NCI-H526 (cell line): ENCODE measurements at regions not wholly inside any gene's neighbourhood (a gene's known extent, or its start where the extent isn't known, plus 50 kb on each side); places are given as distances from the start of the nearest gene placed in this dataset.

Experiments
- DNase-seq, 2 experiments: peaks; one replicate each; lab custom pipeline; 2025; lab: John Stamatoyannopoulos, UW

DNA sequence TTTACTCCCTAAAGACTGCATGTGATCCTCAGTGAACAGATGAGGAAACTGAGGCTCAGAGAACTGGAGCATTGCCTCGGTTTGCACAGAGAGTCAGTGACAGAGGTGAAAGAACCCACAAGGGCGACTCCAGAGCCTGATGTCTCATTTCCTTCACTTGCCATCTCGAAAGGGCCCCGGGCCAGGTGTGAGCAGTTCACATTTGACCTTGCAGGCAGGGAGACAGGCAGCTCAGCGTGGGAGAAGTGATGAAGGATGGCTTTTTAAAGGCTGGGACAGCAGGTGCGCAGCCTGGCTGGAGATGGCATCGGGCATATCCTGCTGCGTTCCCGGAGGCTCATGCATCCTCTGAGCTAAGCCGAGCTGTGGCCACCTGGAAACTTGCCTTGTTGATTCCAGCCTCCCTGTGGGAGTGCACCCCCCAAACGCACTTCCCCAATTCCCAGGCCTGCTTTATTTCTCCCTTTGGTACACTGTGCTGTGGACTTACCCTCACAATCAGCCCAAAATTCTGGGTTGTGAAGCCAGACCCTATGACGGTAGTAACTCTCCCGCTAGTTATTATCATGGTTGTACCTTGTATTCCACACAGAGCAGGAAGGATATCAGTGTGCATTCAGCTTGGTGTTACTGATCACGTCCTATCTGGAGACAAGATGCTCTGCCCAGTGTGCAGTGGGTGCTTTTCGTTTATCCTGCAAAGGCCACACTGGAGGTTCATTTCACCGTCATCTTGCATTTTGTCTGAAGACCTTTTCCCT is 753.2 kb upstream of the EEF2KMT start:
- DNase-seq, result no peak

- DNase-seq, result no peak
These were observed 747.5 kb upstream of the EEF2KMT start for GRCh38 chr16:5845046-5845445.

DNA sequence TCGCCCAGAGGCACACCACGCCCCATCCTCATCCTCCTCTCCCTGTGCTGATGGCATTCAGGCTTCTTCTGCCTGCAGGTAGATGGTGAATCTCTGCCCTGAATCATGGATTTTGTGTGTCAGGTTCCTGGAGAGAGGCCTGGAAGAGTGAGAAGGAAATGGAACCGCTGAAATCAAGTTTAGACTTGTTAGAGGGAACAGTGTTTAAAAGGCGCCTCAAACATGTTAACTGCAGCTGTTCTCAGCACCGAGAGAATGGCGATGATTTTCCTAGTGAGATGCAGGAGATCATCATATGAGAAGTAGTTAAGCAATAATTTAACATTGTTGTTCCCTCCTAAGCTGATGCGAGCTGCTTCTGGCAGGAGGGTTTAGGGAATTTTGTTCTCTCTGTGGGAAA is 744.4 kb upstream of the EEF2KMT start:
- DNase-seq, result no peak

DNA sequence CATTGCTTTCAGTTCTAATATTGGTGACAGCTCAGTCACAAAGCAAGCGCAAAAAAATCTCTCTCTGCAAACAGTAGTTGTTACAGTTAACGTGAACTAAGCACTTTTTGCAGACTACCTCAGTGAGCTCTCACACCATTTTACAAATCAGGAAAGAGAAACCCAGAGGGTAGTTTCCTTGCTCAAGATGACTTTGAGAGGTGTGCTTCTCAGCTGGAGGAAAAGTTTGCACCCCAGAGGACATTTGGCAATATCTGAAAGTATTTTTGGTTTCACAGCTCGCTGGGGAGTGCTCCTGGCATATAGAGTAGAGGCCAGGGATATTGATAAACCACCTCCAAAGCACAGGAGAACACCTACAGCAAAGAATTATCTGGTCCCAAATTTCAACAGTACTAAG is 741.1 kb upstream of the EEF2KMT start:
- no peak for DNase-seq

DNA sequence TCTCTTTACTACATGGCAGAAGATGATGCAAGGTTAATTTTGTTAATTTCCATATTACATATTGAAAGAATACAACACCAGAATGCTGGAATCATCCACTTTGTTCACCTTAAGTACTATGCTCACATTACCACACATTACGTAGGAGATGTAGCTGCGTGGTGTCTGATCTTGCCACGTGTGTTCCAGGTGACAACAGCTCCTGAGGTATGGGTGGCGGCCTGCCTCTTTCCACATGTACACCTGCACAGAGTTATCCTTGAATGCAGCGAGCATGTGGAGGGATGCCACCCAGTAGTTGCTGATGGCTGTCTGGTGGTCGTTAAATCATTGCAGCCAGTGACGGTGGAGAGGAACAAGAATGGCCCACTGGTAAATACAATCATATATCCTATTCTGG is 740.5 kb upstream of the EEF2KMT start:
- no peak for DNase-seq

- no peak for DNase-seq
These were observed 739.5 kb upstream of the EEF2KMT start for GRCh38 chr16:5837007-5837670.

GRCh38 chr16:5835876-5836275 is 738.3 kb upstream of the EEF2KMT start:
- no peak for DNase-seq

DNA sequence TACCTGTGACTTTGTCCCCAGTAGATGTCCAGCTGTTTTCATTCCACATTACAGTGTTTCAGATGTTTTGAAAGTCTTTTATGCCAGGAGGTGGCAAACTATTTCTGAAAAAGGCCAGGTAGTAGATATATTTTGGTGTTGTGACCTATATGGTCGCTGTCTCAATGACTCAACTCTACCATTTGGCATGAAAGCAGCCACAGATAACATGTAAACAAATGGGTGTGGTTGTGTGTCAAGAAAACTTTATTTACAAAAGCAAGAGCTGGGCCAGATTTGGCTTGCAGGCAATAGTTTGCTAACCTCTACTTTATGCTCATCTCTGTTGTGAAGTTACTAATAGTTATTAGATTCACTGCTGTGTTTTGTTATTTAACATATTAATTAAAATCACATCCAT is 728.7 kb upstream of the EEF2KMT start:
- no peak for DNase-seq

- DNase-seq, result no peak
These were observed 722.9 kb upstream of the EEF2KMT start for GRCh38 chr16:5820472-5820871.

GRCh38 chr16:5815570-5816237 is 718.1 kb upstream of the EEF2KMT start:
- DNase-seq, result no peak

DNA sequence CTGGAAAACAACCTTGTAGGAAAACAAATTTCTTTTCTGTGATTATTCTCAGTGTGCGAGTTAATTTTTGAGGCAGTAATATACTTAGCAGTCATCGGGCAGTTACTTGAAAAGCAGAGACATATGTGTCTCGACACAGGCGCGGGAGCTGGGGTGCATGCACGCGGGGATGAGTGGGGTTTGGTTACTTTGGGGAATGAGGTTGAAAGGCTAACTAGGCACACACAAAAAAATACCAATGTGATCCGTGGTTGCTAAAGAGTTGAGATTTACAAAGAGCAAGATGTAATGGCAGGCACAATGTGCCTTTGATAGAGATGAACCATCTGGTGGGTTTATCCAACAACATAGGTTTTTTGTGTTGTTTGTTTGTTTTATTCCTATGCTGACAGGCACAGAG is 703.8 kb upstream of the EEF2KMT start:
- no peak for DNase-seq

GRCh38 chr16:5793556-5793955 is 696.0 kb upstream of the EEF2KMT start:
- DNase-seq, result no peak

DNA sequence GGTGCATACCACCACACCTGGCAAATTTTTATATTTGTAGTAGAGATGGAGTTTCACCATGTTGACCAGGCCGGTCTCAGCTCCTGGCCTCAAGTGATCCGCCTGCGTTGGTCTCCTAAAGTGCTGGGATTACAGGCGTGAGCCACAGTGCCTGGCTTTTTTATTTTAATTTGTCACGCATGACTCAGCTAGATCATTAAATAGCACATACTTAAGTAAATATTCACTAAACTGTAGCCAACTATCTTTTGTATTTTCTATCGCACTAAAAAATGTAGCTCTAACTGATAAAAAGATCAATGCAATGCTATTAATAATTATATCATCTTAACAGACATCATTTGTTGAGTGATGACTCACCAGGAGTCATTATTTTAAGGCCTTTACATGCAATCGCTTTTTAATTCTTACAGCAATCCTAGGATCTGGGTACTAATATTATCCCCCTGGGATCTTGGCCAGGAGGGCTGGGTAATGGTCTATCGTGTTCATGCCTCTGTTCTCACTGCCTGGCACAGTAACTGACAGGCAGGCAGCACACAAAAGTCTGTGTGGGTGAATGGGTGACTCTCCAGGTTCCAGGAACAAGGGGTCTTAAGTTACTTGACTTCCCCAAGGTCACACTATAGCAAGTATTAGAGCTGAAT is 693.5 kb upstream of the EEF2KMT start:
- DNase-seq, result no peak

DNA sequence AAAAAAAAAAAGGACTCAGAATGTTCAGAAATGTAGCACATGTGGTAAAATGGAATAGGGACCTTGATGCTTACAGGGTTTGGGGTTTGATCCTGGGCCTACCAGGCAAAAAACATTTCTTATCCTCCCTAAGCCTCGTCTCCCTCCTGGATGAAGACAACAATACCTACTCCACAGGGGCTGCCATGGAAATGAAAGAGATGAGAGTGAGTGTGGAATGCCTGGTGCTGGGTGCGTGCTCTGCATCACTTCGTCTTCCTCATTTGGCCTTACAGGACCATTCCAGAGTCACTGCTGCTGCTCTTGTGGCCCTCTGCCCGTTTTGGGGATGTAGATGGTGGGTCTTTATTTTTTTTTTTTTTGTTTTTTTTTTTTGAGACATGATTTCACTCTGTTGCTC is 692.9 kb upstream of the EEF2KMT start:
- DNase-seq, result no peak

DNA sequence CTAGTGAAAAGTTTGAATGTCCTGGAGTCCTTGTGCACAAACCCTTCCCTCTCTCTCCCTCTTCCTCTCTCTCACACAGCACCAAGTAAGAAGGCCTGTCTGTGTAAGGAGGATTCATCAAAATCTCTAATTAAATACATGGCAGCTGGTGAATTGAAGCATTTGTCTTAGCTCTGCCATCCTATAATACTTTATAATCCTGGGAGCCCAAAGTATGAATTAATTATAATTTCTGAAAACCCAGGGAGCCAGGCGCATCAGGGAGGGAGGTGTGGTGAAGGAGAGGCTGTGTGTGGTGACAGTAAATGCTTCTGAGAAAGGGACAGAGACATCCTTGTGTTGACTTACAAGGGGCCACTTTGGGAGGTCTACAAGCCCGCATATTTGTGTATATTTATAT is 691.4 kb upstream of the EEF2KMT start:
- DNase-seq, result no peak

DNA sequence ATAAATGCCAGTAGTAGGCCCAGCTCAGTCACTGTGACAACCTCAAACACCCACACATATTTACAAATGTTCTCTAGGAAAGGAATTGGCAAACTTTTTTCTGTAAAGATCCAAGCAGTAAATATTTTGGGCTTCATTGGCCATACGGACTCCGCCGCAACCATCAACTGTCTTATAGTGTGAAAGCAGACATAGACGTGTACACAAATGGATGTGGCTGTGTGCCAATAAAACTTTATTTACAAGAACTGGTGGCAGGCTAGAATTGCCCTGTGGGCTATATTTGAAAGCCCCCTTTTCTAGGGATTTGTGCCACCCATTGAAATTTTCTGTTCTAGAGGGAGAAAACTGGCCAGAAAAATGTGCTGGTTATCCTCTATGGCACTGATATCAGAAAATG is 683.8 kb upstream of the EEF2KMT start:
- no peak for DNase-seq

DNA sequence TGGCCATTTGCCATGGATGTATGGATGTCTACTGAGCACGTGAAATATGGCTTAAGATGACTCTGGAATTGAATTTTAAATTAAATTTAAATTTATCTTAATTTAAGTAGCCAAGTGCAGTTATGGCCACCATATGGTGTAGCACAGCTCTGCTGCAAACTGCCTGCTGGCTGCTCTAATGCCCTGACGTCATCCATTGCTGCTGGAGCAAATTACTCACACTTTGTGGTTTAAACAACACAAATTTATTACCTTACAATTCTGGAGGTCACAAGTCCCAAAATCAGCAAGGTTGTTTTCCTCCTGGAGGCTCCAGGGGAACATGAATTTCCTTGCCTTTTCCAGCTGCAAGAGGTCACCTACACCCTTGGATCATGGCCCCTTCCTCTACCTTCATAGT is 679.3 kb upstream of the EEF2KMT start:
- DNase-seq, result no peak

DNA sequence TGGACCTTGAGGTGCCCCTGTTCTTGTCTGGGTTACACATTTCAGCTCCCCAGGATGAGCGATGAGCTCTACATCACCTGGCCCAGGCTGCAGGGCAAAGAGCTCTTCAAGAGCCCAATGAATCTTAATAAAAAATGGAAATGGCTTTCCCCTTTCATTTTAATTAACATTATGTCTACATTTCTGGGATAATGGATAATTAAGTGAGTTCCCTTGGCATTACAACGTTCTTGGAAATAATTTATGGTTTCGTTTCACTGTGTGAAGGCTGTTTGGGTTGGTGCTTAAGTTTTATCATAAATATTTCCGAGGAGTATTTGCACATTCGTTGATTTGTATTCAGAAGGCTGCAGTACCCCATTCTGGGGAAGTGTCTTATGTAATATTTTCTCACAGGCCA is 678.3 kb upstream of the EEF2KMT start:
- DNase-seq, result no peak

DNA sequence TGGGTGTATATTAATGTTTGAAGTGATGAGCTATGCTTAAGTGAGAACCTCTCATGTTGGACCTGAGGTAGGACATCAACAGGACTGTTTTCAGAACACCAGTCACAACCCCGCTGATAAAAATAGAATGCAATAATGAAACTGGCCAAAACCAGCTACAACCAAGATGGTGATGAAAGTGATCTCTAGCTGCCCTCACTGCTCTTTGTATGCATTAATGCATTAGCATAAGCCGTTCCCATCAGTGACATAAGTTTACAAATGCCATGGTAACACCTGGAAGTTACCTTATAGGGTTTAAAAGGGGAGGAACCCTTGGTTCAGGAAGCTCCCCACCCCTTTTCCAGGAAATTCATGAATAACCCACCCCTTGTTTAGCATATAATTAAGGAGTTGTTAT is 672.5 kb upstream of the EEF2KMT start:
- no peak for DNase-seq

- DNase-seq, result no peak
These were observed 671.9 kb upstream of the EEF2KMT start for GRCh38 chr16:5769513-5769912.

- DNase-seq, result no peak
These were observed 670.9 kb upstream of the EEF2KMT start for GRCh38 chr16:5768445-5768844.

DNA sequence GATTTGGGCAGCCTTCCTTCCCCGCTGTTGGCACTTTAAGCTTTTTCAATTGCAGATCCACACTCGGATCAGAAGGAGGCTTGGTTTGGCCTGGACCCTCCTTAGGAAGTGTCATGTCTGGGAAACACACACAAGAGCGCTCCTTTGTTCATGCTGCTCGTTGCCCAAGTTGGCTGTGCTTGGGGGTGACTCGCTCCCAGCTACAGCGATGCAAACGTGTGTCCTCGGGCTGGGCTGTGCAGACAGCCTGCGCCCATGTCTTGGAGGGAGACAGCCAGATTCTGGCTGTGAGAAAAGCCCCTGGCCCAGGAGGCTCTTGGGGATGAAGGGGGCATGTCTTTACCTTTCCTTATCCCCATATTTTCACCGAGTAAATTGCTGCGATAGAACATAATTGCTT is 665.6 kb upstream of the EEF2KMT start:
- no peak for DNase-seq

DNA sequence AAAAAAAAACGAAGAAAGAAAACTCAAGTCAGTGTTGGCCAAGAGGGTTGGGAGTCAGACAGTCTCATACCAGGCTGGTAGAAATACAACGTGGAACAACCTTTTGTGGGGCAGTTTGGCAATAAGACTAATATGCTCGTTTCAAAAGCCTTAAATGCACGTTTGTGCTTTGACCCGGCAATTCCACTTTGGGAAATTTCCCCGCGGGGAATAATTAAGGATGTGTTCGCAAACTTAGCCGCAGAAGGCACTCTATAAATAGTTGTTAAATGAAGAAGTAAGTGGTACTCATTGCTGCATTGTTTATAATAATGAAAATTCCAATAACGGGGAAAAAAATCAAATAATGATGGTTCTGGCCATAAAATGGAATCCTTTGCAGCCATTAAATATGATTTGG is 664.8 kb upstream of the EEF2KMT start:
- DNase-seq, result no peak
